CD14-positive monocyte (primary cell): ENCODE measurements at regions not wholly inside any gene's neighbourhood (a gene's known extent, or its start where the extent isn't known, plus 50 kb on each side); places are given as distances from the start of the nearest gene placed in this dataset.
A peak's percentile ranks its signal among the peaks of the same experiment; 100 is the strongest.

Experiments
- DNase-seq, 3 donors: peaks; one replicate each; pipeline ENCODE4 v3.0.0-alpha.2; 2011 to 2022
- H2AFZ ChIP-seq: 2 replicates; pipeline ENCODE4 v1.6.0; 2012; ENCODE audit warnings: mild to moderate bottlenecking, low read depth, low read length, inconsistent platforms; ENCODE audit not compliant: insufficient read depth, poor library complexity, severe bottlenecking
- H3K27ac ChIP-seq, 2 donors: 1 replicate in 1 of 2; 2 replicates in 1 of 2; pipeline ENCODE4 v1.5.1; 2012 to 2013; ENCODE audit warnings: low read length in 2 of 2, control low read depth in 1 of 2, inconsistent platforms in 1 of 2, low read depth in 1 of 2, mild to moderate bottlenecking in 1 of 2
- H3K27me3 ChIP-seq, 2 donors: one replicate each; pipeline versions ENCODE4 v1.6.0 to v1.6.1; 2011 to 2013; ENCODE audit warnings: low read length in 2 of 2; ENCODE audit not compliant: control insufficient read depth in 2 of 2, insufficient read depth in 2 of 2
- H3K36me3 ChIP-seq, 2 donors: replicated peaks in 1 of 2; 1 replicate in 1 of 2; 2 replicates in 1 of 2; pipeline versions ENCODE4 v1.5.1 to v1.6.1; 2012 to 2013; ENCODE audit warnings: low read length in 2 of 2, control low read depth in 1 of 2, inconsistent platforms in 1 of 2, mild to moderate bottlenecking in 1 of 2; ENCODE audit not compliant: insufficient read depth in 2 of 2, control insufficient read depth in 1 of 2
- H3K4me1 ChIP-seq, 2 donors: 1 replicate in 1 of 2; 2 replicates in 1 of 2; pipeline versions ENCODE4 v1.5.1 to v1.6.1; 2012 to 2013; ENCODE audit warnings: low read length in 2 of 2, control low read depth in 1 of 2, inconsistent platforms in 1 of 2, mild to moderate bottlenecking in 1 of 2, moderate library complexity in 1 of 2; ENCODE audit not compliant: insufficient read depth in 2 of 2, control insufficient read depth in 1 of 2
- H3K4me2 ChIP-seq: replicated peaks from 2 replicates; pipeline ENCODE3; 2012; ENCODE audit warnings: low read length, moderate library complexity, mild to moderate bottlenecking; ENCODE audit not compliant: poor library complexity, severe bottlenecking; ENCODE audit errors: extremely low read depth
- H3K4me3 ChIP-seq, 3 experiments: fragments of 200-600 bp in 1 of 3; sonication (generic) in 1 of 3; replicated peaks in 1 of 3; 1 replicate in 2 of 3; 2 replicates in 1 of 3; pipeline ENCODE4 v1.5.1; 2011 to 2013; ENCODE audit warnings: low read length in 3 of 3, mild to moderate bottlenecking in 3 of 3, control low read depth in 2 of 3, low read depth in 2 of 3, inconsistent platforms in 1 of 3, moderate library complexity in 1 of 3
- H3K79me2 ChIP-seq: 2 replicates; pipeline ENCODE4 v1.6.0; 2012; ENCODE audit warnings: mild to moderate bottlenecking, control low read depth, inconsistent platforms, low read length, moderate library complexity; ENCODE audit not compliant: insufficient read depth
- H3K9ac ChIP-seq: 2 replicates; pipeline ENCODE4 v1.6.0; 2017; ENCODE audit warnings: low read length, mild to moderate bottlenecking; ENCODE audit not compliant: insufficient read depth, poor library complexity, severe bottlenecking
- H3K9me3 ChIP-seq, 2 donors: replicated peaks in 1 of 2; 1 replicate in 1 of 2; 2 replicates in 1 of 2; pipeline versions ENCODE4 v1.5.1 to v1.6.1; 2012 to 2013; ENCODE audit warnings: low read length in 2 of 2, control low read depth in 1 of 2; ENCODE audit not compliant: control insufficient read depth in 1 of 2, insufficient read depth in 1 of 2
- H4K20me1 ChIP-seq: 2 replicates; pipeline ENCODE4 v1.6.0; 2012; ENCODE audit warnings: mild to moderate bottlenecking, low read length, control low read depth, moderate library complexity; ENCODE audit not compliant: insufficient read depth
- H3K27ac Mint-ChIP-seq, 7 donors: one replicate each; pipeline ENCODE4 v1.8.0; 2020; ENCODE audit warnings: mild to moderate bottlenecking in 7 of 7, mixed read lengths in 7 of 7, moderate library complexity in 6 of 7, inconsistent platforms in 2 of 7
- H3K27me3 Mint-ChIP-seq, 3 donors: one replicate each; pipeline ENCODE4 v1.8.0; 2021 to 2022; ENCODE audit warnings: low read depth in 3 of 3, mild to moderate bottlenecking in 3 of 3, mixed read lengths in 3 of 3, moderate library complexity in 3 of 3, inconsistent platforms in 1 of 3
- H3K36me3 Mint-ChIP-seq, 2 donors: one replicate each; pipeline ENCODE4 v1.8.0; 2020; ENCODE audit warnings: mixed read lengths in 2 of 2, inconsistent platforms in 1 of 2, mild to moderate bottlenecking in 1 of 2
- H3K4me1 Mint-ChIP-seq: one replicate; pipeline ENCODE4 v1.8.0; 2020; ENCODE audit warnings: mild to moderate bottlenecking, mixed read lengths
- H3K4me3 Mint-ChIP-seq, 2 donors: one replicate each; pipeline ENCODE4 v1.8.0; 2020; ENCODE audit warnings: mild to moderate bottlenecking in 2 of 2, mixed read lengths in 2 of 2, moderate library complexity in 1 of 2
- H3K9me3 Mint-ChIP-seq, 7 donors: one replicate each; pipeline ENCODE4 v1.8.0; 2020 to 2022; ENCODE audit warnings: mixed read lengths in 7 of 7, mild to moderate bottlenecking in 6 of 7, moderate library complexity in 6 of 7, inconsistent platforms in 2 of 7
- CTCF ChIP-seq: fragments of 200-600 bp; IDR thresholded peaks from one replicate; pipeline ENCODE4 v1.8.0; 2022; ENCODE audit warnings: antibody characterized with exemption, mild to moderate bottlenecking
- WGBS: methylation state at CpG from one replicate; pipeline ENCODE4 v1.1.5; 2013; ENCODE audit warnings: missing lambda C conversion rate; ENCODE audit not compliant: insufficient coverage; 5-methylcytosine and 5-hydroxymethylcytosine counted together
- intact Hi-C, 2 donors: fragments of 100-400 bp; cut with micrococcal nuclease; formaldehyde crosslinking; loops; one replicate each; pipeline versions ENCODE4 v1.15.0 to v1.15.1; 2023

DNA sequence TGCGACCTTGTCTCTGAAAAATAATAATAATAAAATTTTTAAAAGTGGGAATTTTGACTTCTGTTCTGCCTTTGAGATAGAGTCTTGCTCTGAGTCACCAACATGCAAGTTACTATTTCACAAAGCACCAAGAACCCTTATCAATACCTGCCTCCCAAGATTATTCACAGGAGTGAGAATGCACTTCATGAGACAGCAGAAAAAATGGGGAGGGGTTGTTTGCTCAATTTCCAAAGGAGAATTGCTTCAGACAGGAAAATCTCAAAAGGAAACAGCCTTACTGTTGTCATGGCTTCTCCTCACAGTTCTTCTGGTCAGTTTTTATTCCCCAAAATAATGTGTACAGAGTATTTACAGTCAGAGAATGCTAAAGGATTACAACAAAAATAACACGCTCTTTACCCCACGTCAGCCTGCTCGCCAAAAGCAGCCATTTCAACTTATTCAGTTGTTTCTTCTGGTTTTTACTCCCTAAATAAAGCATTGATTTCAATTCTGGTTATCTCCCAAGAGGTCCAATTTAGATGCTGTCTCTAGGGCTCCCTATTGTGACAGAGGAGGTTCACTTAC lies 89.0 kb downstream of the PPCDC start:
- WGBS: 11% methylated on average over 3 of the region's 4 CpGs
- peak overlapping the region in 1 of 2 donors; percentile 71 for H3K4me3 Mint-ChIP-seq
- Histone ChIP-seq H3K27ac (peak overlapping the region; percentile 87 to 96), H3K36me3 (no peaks in the 10 kb centered on the region), H3K79me2 (no peaks in the 10 kb centered on the region), H3K27me3 (no peaks in the 10 kb centered on the region), H3K9ac (peak overlapping the region; percentile 41), H2AFZ (no peak overlapping the region), H3K9me3 (peaks cover 16 to 30% of the 10 kb centered on the region in 2 donors), H3K4me2 (peak overlapping the region; percentile 56), H3K4me3 (peak overlapping the region in 1 of 3 experiments; percentile 12), H4K20me1 (no peaks in the 10 kb centered on the region), H3K4me1 (peaks cover 67 to 69% of the 10 kb centered on the region in 2 donors)
- peaks cover 13 to 33% (median 28%) of the 10 kb centered on the region in 7 donors for H3K9me3 Mint-ChIP-seq
- intact Hi-C loops: loop anchor here (2.0 to 5.0 kb wide), 3 partner anchors 70 to 90 kb away; partner anchors contain the start of gene C15orf39 (in 1 of the 2)
- peaks cover 68% of the 10 kb centered on the region for H3K4me1 Mint-ChIP-seq
- TF ChIP-seq CTCF: no peak
- H3K36me3 Mint-ChIP-seq: peaks cover 19 to 22% of the 10 kb centered on the region in 2 donors
- peak overlapping the region; percentile 94 to 99 (median 96) for H3K27ac Mint-ChIP-seq
- H3K27me3 Mint-ChIP-seq: peaks cover 0 to 7% (median 0%) of the 10 kb centered on the region in 3 donors
- DNase-seq: peak; percentile 61 to 93 (median 85)

DNA sequence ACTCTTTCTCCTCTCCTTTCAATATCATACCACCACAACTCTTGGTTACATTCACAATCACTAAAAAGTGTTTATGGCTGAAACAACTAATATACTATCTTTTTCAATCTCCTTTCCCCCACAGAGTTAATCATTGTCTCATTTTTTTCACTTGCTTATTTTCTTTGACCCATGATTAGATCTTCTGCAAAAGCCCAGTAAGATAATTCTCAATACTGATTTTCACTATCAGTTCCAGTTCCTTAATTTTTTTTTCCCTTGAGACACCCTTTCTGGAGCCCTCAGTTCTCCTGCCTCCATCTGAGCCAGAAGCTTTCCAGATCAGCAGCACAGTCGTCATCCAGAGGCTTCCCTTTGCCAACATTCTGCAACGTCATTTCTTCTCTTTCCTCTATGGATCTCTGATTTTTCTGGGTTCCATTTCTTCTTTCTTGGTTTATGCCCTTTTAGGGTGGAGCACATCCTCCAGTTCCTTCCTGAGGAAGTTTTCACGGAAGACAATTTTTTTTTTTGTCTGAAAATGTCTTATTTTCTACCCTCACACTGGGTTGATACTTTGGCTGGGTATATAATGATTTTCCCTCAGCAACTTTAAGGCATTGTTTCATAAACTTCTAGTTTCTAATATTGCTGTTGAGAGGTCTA lies 88.7 kb upstream of the C15orf39 start:
- H3K27ac ChIP-seq: peak overlapping the region; percentile 87 to 96
- peaks cover 63 to 64% of the 10 kb centered on the region in 2 donors for H3K4me1 ChIP-seq
- Mint-ChIP-seq H3K27me3 (peaks cover 0 to 7% (median 0%) of the 10 kb centered on the region in 3 donors), H3K4me3 (peak overlapping the region; percentile 38 to 71), H3K27ac (peak overlapping the region; percentile 94 to 99 (median 96)), H3K36me3 (peaks cover 19 to 22% of the 10 kb centered on the region in 2 donors), H3K9me3 (peaks cover 13 to 33% (median 28%) of the 10 kb centered on the region in 7 donors), H3K4me1 (peaks cover 65% of the 10 kb centered on the region)
- no peak overlapping the region for H2AFZ ChIP-seq
- H3K9me3 ChIP-seq: peaks cover 16 to 30% of the 10 kb centered on the region in 2 donors
- peak overlapping the region; percentile 41 for H3K9ac ChIP-seq
- intact Hi-C loops: loop anchor here (2.0 to 5.0 kb wide), 3 partner anchors 70 to 89 kb away; partner anchors contain the start of gene C15orf39 (in 1 of the 2)
- TF ChIP-seq CTCF: no peak
- peak overlapping the region; percentile 56 for H3K4me2 ChIP-seq
- H3K4me3 ChIP-seq: peak overlapping the region in 1 of 3 experiments; percentile 12
- no peaks in the 10 kb centered on the region for H3K27me3 ChIP-seq
- peak; percentile 74 to 92 (median 89) for DNase-seq
- 0% methylated on average over 2 of the region's 3 CpGs for WGBS
- H3K36me3 ChIP-seq: no peaks in the 10 kb centered on the region
- no peaks in the 10 kb centered on the region for H3K79me2 ChIP-seq
- H4K20me1 ChIP-seq: no peaks in the 10 kb centered on the region
